ENCODE measurements at regions not wholly inside any gene's neighbourhood (a gene's known extent, or its start where the extent isn't known, plus 50 kb on each side); places are given as distances from the start of the nearest gene placed in this dataset.

DNA sequence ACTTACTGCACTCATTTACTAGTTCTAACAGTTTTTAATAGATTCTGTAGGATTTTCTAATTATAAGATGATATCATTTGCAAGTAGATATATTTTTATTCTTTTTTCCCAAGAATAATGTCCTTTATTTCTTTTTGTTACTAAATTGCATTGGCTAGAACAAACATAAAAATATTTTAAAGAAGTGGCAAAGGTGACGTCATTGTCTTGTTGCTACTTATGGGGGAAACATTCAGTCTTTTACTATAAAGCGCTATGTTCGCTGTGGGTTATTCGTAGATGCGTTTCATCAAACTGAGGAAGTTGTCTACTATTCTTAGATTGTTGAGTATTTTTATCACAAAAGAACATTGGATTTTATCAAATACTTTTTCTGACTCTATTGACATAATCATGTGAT is 765.2 kb upstream of the POU3F3 start:
- TF ChIP-seq EP300 (IDR thresholded peaks at IDR 0.05; ENCODE audit: borderline replicate concordance), result no peak
- TF ChIP-seq YY1 (IDR thresholded peaks at IDR 0.05; ENCODE audit: low read depth), result no peak
- TF ChIP-seq RAD21 (IDR thresholded peaks at IDR 0.05; ENCODE audit: low read depth), result no peak
- no peak for TF ChIP-seq TAF1 (IDR thresholded peaks at IDR 0.05; ENCODE audit: low read depth)
- TF ChIP-seq FOXM1 (IDR thresholded peaks at IDR 0.05; ENCODE audit: borderline replicate concordance, low read depth), result no peak
- no peak for TF ChIP-seq CEBPB (IDR thresholded peaks at IDR 0.05)
- TF ChIP-seq, protein P1, sequence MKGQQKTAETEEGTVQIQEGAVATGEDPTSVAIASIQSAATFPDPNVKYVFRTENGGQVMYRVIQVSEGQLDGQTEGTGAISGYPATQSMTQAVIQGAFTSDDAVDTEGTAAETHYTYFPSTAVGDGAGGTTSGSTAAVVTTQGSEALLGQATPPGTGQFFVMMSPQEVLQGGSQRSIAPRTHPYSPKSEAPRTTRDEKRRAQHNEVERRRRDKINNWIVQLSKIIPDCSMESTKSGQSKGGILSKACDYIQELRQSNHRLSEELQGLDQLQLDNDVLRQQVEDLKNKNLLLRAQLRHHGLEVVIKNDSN (IDR thresholded peaks at IDR 0.05), result no peak
- no peak for TF ChIP-seq CREB1 (IDR thresholded peaks at IDR 0.05; ENCODE audit: low read depth)
- TF ChIP-seq, protein P2, sequence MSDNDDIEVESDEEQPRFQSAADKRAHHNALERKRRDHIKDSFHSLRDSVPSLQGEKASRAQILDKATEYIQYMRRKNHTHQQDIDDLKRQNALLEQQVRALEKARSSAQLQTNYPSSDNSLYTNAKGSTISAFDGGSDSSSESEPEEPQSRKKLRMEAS (IDR thresholded peaks at IDR 0.05), result no peak
- no peak for TF ChIP-seq TEAD4 (IDR thresholded peaks at IDR 0.05)
- TF ChIP-seq ZBTB7A (IDR thresholded peaks at IDR 0.05; ENCODE audit: low read depth), result no peak

- TF ChIP-seq EP300 (IDR thresholded peaks at IDR 0.05; ENCODE audit: borderline replicate concordance), result no peak
- TF ChIP-seq CEBPB (IDR thresholded peaks at IDR 0.05), result no peak
- no peak for TF ChIP-seq CREB1 (IDR thresholded peaks at IDR 0.05; ENCODE audit: low read depth)
- TF ChIP-seq, protein P1 (IDR thresholded peaks at IDR 0.05), result no peak
- TF ChIP-seq RAD21 (IDR thresholded peaks at IDR 0.05; ENCODE audit: low read depth), result no peak
- no peak for TF ChIP-seq TCF12 (IDR thresholded peaks at IDR 0.05; ENCODE audit: low read depth)
- TF ChIP-seq TAF1 (IDR thresholded peaks at IDR 0.05; ENCODE audit: low read depth), result no peak
- TF ChIP-seq EGR1 (IDR thresholded peaks at IDR 0.05), result no peak
- TF ChIP-seq NFIC (IDR thresholded peaks at IDR 0.05), result no peak
- TF ChIP-seq, protein P2 (IDR thresholded peaks at IDR 0.05), result no peak
- TF ChIP-seq, protein P3, sequence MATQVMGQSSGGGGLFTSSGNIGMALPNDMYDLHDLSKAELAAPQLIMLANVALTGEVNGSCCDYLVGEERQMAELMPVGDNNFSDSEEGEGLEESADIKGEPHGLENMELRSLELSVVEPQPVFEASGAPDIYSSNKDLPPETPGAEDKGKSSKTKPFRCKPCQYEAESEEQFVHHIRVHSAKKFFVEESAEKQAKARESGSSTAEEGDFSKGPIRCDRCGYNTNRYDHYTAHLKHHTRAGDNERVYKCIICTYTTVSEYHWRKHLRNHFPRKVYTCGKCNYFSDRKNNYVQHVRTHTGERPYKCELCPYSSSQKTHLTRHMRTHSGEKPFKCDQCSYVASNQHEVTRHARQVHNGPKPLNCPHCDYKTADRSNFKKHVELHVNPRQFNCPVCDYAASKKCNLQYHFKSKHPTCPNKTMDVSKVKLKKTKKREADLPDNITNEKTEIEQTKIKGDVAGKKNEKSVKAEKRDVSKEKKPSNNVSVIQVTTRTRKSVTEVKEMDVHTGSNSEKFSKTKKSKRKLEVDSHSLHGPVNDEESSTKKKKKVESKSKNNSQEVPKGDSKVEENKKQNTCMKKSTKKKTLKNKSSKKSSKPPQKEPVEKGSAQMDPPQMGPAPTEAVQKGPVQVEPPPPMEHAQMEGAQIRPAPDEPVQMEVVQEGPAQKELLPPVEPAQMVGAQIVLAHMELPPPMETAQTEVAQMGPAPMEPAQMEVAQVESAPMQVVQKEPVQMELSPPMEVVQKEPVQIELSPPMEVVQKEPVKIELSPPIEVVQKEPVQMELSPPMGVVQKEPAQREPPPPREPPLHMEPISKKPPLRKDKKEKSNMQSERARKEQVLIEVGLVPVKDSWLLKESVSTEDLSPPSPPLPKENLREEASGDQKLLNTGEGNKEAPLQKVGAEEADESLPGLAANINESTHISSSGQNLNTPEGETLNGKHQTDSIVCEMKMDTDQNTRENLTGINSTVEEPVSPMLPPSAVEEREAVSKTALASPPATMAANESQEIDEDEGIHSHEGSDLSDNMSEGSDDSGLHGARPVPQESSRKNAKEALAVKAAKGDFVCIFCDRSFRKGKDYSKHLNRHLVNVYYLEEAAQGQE (IDR thresholded peaks at IDR 0.05; ENCODE audit: low read depth), result no peak
- TF ChIP-seq YY1 (IDR thresholded peaks at IDR 0.05; ENCODE audit: low read depth), result no peak
- no peak for TF ChIP-seq FOXM1 (IDR thresholded peaks at IDR 0.05; ENCODE audit: borderline replicate concordance, low read depth)
- no peak for TF ChIP-seq TEAD4 (IDR thresholded peaks at IDR 0.05)
Observed at GRCh38 chr2:104090407-104090806, 763.5 kb upstream of the POU3F3 start.

DNA sequence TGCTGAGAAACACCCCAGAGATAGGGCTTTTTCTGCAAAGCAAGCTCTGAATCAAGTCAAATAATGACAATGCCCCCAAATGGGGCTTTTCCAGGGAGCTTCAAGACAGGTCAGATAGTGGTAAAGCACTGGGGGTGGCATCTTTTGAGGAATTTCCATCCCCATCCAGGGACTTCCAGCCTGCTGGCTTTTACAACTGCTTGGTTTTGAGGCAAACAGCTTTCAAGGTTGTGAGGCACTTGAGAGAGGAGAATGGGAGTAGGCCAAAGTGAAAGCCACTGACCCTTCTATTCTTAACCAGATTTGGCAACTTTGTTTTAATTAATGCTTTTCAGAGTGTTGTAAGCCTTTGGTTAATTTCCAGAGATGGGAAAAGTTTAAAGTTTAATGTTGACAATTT is 762.0 kb upstream of the POU3F3 start:
- TF ChIP-seq, protein P2 (IDR thresholded peaks at IDR 0.05), result no peak
- TF ChIP-seq ZBTB7A (IDR thresholded peaks at IDR 0.05; ENCODE audit: low read depth), result no peak
- no peak for TF ChIP-seq CREB1 (IDR thresholded peaks at IDR 0.05; ENCODE audit: low read depth)
- no peak for TF ChIP-seq EGR1 (IDR thresholded peaks at IDR 0.05)
- TF ChIP-seq TAF1 (IDR thresholded peaks at IDR 0.05; ENCODE audit: low read depth), result no peak
- TF ChIP-seq, protein P1 (IDR thresholded peaks at IDR 0.05), result no peak
- no peak for TF ChIP-seq RAD21 (IDR thresholded peaks at IDR 0.05; ENCODE audit: low read depth)
- TF ChIP-seq YY1 (IDR thresholded peaks at IDR 0.05; ENCODE audit: low read depth), result no peak
- TF ChIP-seq FOXM1 (IDR thresholded peaks at IDR 0.05; ENCODE audit: borderline replicate concordance, low read depth), result no peak
- no peak for TF ChIP-seq TCF12 (IDR thresholded peaks at IDR 0.05; ENCODE audit: low read depth)
- no peak for TF ChIP-seq CEBPB (IDR thresholded peaks at IDR 0.05)
- TF ChIP-seq EP300 (IDR thresholded peaks at IDR 0.05; ENCODE audit: borderline replicate concordance), result no peak

GRCh38 chr2:104092886-104093285 is 761.0 kb upstream of the POU3F3 start:
- TF ChIP-seq EP300 (IDR thresholded peaks at IDR 0.05; ENCODE audit: borderline replicate concordance) (no peak), TCF12 (IDR thresholded peaks at IDR 0.05; ENCODE audit: low read depth) (no peak), TEAD4 (IDR thresholded peaks at IDR 0.05) (no peak), TAF1 (IDR thresholded peaks at IDR 0.05; ENCODE audit: low read depth) (no peak), NFIC (IDR thresholded peaks at IDR 0.05) (no peak), FOXM1 (IDR thresholded peaks at IDR 0.05; ENCODE audit: borderline replicate concordance, low read depth) (no peak), YY1 (IDR thresholded peaks at IDR 0.05; ENCODE audit: low read depth) (no peak), CREB1 (IDR thresholded peaks at IDR 0.05; ENCODE audit: low read depth) (no peak), ZBTB7A (IDR thresholded peaks at IDR 0.05; ENCODE audit: low read depth) (no peak), RAD21 (IDR thresholded peaks at IDR 0.05; ENCODE audit: low read depth) (no peak), EGR1 (IDR thresholded peaks at IDR 0.05) (no peak), CEBPB (IDR thresholded peaks at IDR 0.05) (no peak)
- TF ChIP-seq, protein P1 (IDR thresholded peaks at IDR 0.05), result no peak
- TF ChIP-seq, protein P3 (IDR thresholded peaks at IDR 0.05; ENCODE audit: low read depth), result no peak
- TF ChIP-seq, protein P2 (IDR thresholded peaks at IDR 0.05), result no peak
